SK-N-SH (cell line): ENCODE measurements at regions not wholly inside any gene's neighbourhood (a gene's known extent, or its start where the extent isn't known, plus 50 kb on each side); places are given as distances from the start of the nearest gene placed in this dataset.

Source experiments
- CTCF ChIP-seq: fragments of 200-600 bp; sonication (generic); IDR thresholded peaks from 2 replicates; pipeline ENCODE4 v1.6.1; 2017; ENCODE audit warnings: antibody characterized with exemption, mild to moderate bottlenecking, moderate library complexity
- MXI1 ChIP-seq: IDR thresholded peaks from 2 replicates; pipeline ENCODE4 v1.6.1; 2012; ENCODE audit warnings: mild to moderate bottlenecking, low read depth, low read length, improper control_type of control experiment
- POLR2AphosphoS5 ChIP-seq: IDR thresholded peaks from 2 replicates; pipeline ENCODE4 v1.6.1; 2012; ENCODE audit warnings: low read depth, low read length
- RCOR1 ChIP-seq: fragments of 150-350 bp; IDR thresholded peaks from 2 replicates; pipeline ENCODE4 v1.6.1; 2017; ENCODE audit warnings: antibody characterized with exemption, low read length
- TAF1 ChIP-seq: IDR thresholded peaks from 2 replicates; pipeline ENCODE4 v1.6.1; 2012; ENCODE audit warnings: low read depth, mild to moderate bottlenecking, low read length, moderate library complexity, borderline replicate concordance
- TF ChIP-seq, protein P1 (sequence below): IDR thresholded peaks from 2 replicates; pipeline ENCODE4 v1.6.1; 2012; ENCODE audit warnings: mild to moderate bottlenecking, low read depth, low read length, moderate library complexity

- TF ChIP-seq TAF1 = no peak
- no peak for TF ChIP-seq POLR2AphosphoS5
- TF ChIP-seq CTCF = no peak
- TF ChIP-seq, protein P1, sequence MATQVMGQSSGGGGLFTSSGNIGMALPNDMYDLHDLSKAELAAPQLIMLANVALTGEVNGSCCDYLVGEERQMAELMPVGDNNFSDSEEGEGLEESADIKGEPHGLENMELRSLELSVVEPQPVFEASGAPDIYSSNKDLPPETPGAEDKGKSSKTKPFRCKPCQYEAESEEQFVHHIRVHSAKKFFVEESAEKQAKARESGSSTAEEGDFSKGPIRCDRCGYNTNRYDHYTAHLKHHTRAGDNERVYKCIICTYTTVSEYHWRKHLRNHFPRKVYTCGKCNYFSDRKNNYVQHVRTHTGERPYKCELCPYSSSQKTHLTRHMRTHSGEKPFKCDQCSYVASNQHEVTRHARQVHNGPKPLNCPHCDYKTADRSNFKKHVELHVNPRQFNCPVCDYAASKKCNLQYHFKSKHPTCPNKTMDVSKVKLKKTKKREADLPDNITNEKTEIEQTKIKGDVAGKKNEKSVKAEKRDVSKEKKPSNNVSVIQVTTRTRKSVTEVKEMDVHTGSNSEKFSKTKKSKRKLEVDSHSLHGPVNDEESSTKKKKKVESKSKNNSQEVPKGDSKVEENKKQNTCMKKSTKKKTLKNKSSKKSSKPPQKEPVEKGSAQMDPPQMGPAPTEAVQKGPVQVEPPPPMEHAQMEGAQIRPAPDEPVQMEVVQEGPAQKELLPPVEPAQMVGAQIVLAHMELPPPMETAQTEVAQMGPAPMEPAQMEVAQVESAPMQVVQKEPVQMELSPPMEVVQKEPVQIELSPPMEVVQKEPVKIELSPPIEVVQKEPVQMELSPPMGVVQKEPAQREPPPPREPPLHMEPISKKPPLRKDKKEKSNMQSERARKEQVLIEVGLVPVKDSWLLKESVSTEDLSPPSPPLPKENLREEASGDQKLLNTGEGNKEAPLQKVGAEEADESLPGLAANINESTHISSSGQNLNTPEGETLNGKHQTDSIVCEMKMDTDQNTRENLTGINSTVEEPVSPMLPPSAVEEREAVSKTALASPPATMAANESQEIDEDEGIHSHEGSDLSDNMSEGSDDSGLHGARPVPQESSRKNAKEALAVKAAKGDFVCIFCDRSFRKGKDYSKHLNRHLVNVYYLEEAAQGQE = no peak
- TF ChIP-seq RCOR1 = no peak
- TF ChIP-seq MXI1 = no peak
These were observed 98.6 kb downstream of the IRS2 start for GRCh38 chr13:109687559-109688448.
